CD4-positive, alpha-beta memory T cell (primary cell): ENCODE measurements at regions not wholly inside any gene's neighbourhood (a gene's known extent, or its start where the extent isn't known, plus 50 kb on each side); places are given as distances from the start of the nearest gene placed in this dataset.

Source experiments
- CTCF ChIA-PET: fragments of 350-600 bp; sonication (Branson Sonifier 250); formaldehyde crosslinking; loops from one replicate; lab custom pipeline; 2021; ENCODE audit warnings: inconsistent platforms; ENCODE audit not compliant: partially characterized antibody; lab: Charles Lee
- POLR2A ChIA-PET: fragments of 350-600 bp; sonication (Branson Sonifier 250); formaldehyde crosslinking; loops from one replicate; lab custom pipeline; 2021; ENCODE audit not compliant: partially characterized antibody; lab: Charles Lee
- DNase-seq, 5 donors: peaks; one replicate each; pipeline versions ENCODE4 v3.0.0 to v3.0.0-alpha.2; 2020 to 2022; ENCODE audit warnings: mixed read lengths in 1 of 5
- H3K27ac ChIP-seq: one replicate; pipeline ENCODE4 v1.7.0; 2013; ENCODE audit warnings: low read depth, low read length
- H3K27me3 ChIP-seq: 2 replicates; pipeline ENCODE4 v1.7.0; 2013; ENCODE audit warnings: mild to moderate bottlenecking, low read length, moderate library complexity; ENCODE audit not compliant: insufficient read depth
- H3K36me3 ChIP-seq: 2 replicates; pipeline ENCODE4 v1.7.0; 2013; ENCODE audit warnings: mild to moderate bottlenecking, low read length, moderate library complexity; ENCODE audit not compliant: insufficient read depth
- H3K4me1 ChIP-seq: 2 replicates; pipeline ENCODE4 v1.7.0; 2013; ENCODE audit warnings: mild to moderate bottlenecking, low read length, moderate library complexity; ENCODE audit not compliant: insufficient read depth
- H3K4me3 ChIP-seq, 2 donors: one replicate each; pipeline ENCODE4 v1.7.0; 2013; ENCODE audit warnings: low read length in 2 of 2, mild to moderate bottlenecking in 1 of 2
- H3K9me3 ChIP-seq, 2 donors: one replicate each; pipeline ENCODE4 v1.7.0; 2013; ENCODE audit warnings: low read length in 2 of 2, control low read depth in 1 of 2; ENCODE audit not compliant: control insufficient read depth in 1 of 2
- H3K27ac Mint-ChIP-seq, 7 donors: one replicate each; pipeline ENCODE4 v1.8.0; 2020 to 2021; ENCODE audit warnings: mixed read lengths in 7 of 7, mild to moderate bottlenecking in 6 of 7, inconsistent platforms in 3 of 7, moderate library complexity in 3 of 7
- H3K27me3 Mint-ChIP-seq, 2 donors: one replicate each; pipeline ENCODE4 v1.8.0; 2020 to 2021; ENCODE audit warnings: mixed read lengths in 2 of 2
- H3K36me3 Mint-ChIP-seq, 2 donors: one replicate each; pipeline ENCODE4 v1.8.0; 2020 to 2021; ENCODE audit warnings: mixed read lengths in 2 of 2, inconsistent platforms in 1 of 2, mild to moderate bottlenecking in 1 of 2
- H3K4me1 Mint-ChIP-seq, 4 donors: one replicate each; pipeline ENCODE4 v1.8.0; 2020 to 2021; ENCODE audit warnings: mixed read lengths in 4 of 4, mild to moderate bottlenecking in 1 of 4
- H3K4me3 Mint-ChIP-seq, 8 donors: one replicate each; pipeline ENCODE4 v1.8.0; 2020 to 2021; ENCODE audit warnings: mixed read lengths in 8 of 8, mild to moderate bottlenecking in 7 of 8, moderate library complexity in 6 of 8, inconsistent platforms in 3 of 8
- H3K9me3 Mint-ChIP-seq, 8 donors: one replicate each; pipeline ENCODE4 v1.8.0; 2020 to 2021; ENCODE audit warnings: mixed read lengths in 8 of 8, mild to moderate bottlenecking in 5 of 8, inconsistent platforms in 3 of 8, moderate library complexity in 1 of 8
- intact Hi-C: fragments of 100-400 bp; cut with micrococcal nuclease; formaldehyde crosslinking; loops from one replicate; pipeline ENCODE4 v1.15.1; 2023

DNA sequence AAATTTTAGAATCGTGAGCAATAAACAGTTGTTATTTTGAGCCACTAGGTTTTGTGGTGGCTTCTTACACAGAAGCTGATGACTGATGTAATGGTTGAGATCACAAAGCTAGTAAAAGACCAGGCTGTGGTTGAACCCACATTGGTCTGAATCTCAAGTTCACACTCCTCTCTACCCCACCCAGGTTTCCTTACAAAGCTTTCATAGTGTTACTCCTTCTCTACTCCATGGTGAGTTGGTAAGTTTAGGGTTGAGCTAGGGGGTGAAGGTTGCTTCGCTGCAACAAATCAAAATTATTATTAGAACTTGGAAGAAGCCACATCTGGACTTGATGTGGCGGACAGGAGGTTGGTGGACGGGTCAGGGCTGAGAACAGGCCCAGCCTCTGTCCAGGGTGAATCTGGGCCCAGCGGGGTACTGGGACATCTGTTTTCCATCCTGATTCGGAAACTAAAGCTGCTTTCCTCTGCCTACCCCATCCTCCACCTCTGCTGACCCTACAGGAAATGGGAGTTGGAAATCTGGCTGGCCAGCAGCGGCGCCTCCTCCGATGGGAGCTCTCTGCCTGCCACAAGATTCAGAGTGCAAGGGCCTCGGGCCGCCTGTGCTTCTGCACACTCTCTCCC, 86.3 kb downstream of the ZFP36L2 start:
- Histone ChIP-seq H3K9me3 (no peaks in the 10 kb centered on the region), H3K27me3 (no peaks in the 10 kb centered on the region), H3K27ac (peak overlapping the region; percentile 83), H3K36me3 (no peaks in the 10 kb centered on the region), H3K4me3 (no peak overlapping the region), H3K4me1 (peaks cover 75% of the 10 kb centered on the region)
- H3K9me3 Mint-ChIP-seq = peaks cover 0 to 3% (median 0%) of the 10 kb centered on the region in 8 donors
- peaks cover 48 to 80% (median 62%) of the 10 kb centered on the region in 4 donors for H3K4me1 Mint-ChIP-seq
- ChIA-PET POLR2A (interaction anchor here (2.6 to 65.0 kb wide), 4 partner anchors 8 to 68 kb away, joined by 9 to 6960 read pairs (median 631); partner anchors contain the start of gene ZFP36L2), CTCF (interaction anchor here (0.9 to 18.4 kb wide), 10 partner anchors 9 to 440 kb away, joined by 3 to 445 read pairs (median 8); partner anchors contain the start of gene ZFP36L2)
- peak overlapping the region in 7 of 8 donors; percentile 27 to 86 (median 67) for H3K4me3 Mint-ChIP-seq
- intact Hi-C loops = no loop called here
- no peaks in the 10 kb centered on the region for H3K27me3 Mint-ChIP-seq
- H3K27ac Mint-ChIP-seq = peak overlapping the region; percentile 91 to 98 (median 95)
- no peaks in the 10 kb centered on the region for H3K36me3 Mint-ChIP-seq
- DNase-seq = peak in 4 of 5 donors; percentile 48 to 65 (median 58)

DNA sequence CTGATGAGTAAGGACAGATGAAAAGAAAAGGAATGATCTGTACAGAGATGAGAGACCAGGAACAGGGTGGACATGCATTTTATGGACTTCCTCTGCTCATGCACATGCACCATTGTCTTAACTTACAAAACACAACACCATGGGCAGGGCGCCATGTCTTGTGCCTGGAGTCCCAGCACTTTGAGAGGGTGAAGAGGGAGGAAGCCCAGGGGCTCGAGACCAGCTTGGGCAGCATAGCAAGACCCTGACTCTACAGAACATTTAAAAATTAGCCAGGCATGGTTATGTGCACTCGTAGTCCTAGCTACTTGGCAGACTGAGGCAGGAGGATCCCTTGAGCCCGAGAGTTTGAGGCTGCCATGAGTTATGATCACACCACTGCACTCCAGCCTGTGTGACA, 86.9 kb downstream of the ZFP36L2 start:
- Histone ChIP-seq H3K36me3 (no peaks in the 10 kb centered on the region), H3K27ac (peak overlapping the region; percentile 83), H3K9me3 (no peaks in the 10 kb centered on the region), H3K4me3 (no peak overlapping the region), H3K4me1 (peaks cover 82% of the 10 kb centered on the region), H3K27me3 (no peaks in the 10 kb centered on the region)
- no peaks in the 10 kb centered on the region for H3K36me3 Mint-ChIP-seq
- peak overlapping the region; percentile 91 to 98 (median 95) for H3K27ac Mint-ChIP-seq
- H3K9me3 Mint-ChIP-seq = peaks cover 0 to 3% (median 0%) of the 10 kb centered on the region in 8 donors
- peak overlapping the region in 7 of 8 donors; percentile 27 to 86 (median 67) for H3K4me3 Mint-ChIP-seq
- no peak for DNase-seq
- peaks cover 49 to 84% (median 62%) of the 10 kb centered on the region in 4 donors for H3K4me1 Mint-ChIP-seq
- H3K27me3 Mint-ChIP-seq = no peaks in the 10 kb centered on the region
- intact Hi-C loops = no loop called here
- ChIA-PET POLR2A (interaction anchor here (2.6 to 65.0 kb wide), 4 partner anchors 7 to 69 kb away, joined by 9 to 6960 read pairs (median 631); partner anchors contain the start of gene ZFP36L2), CTCF (interaction anchor here (1.0 to 18.4 kb wide), 10 partner anchors 10 to 91 kb away, joined by 3 to 445 read pairs (median 8); partner anchors contain the start of gene ZFP36L2)

DNA sequence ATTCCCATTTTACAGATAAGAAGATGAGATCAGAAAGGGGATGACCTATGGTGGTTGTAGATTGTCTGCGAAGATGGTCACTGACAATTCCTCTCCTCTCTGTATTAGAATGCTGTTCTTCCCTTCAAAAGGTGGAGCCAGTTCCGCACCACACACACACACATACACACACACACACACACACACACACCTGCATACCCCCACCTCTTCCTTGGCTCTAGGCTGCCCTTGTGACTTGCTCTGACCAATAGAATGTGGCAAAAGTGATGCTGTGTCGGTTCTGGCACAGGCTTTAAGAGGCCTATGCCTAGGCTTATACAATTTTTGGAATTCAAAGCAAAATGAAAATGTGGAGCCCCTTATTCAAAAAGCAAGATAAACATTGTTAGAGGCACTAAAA, 88.0 kb downstream of the ZFP36L2 start:
- intact Hi-C loops = no loop called here
- H3K4me3 ChIP-seq = peak overlapping the region in 1 of 2 donors; percentile 24
- H3K27me3 ChIP-seq = no peaks in the 10 kb centered on the region
- Mint-ChIP-seq H3K27ac (peak overlapping the region; percentile 97 to 100 (median 100)), H3K27me3 (no peaks in the 10 kb centered on the region), H3K4me1 (peaks cover 57 to 87% (median 69%) of the 10 kb centered on the region in 4 donors), H3K4me3 (peak overlapping the region in 5 of 8 donors; percentile 21 to 68 (median 51)), H3K36me3 (no peaks in the 10 kb centered on the region), H3K9me3 (peaks cover 0 to 3% (median 0%) of the 10 kb centered on the region in 8 donors)
- no peak for DNase-seq
- H3K9me3 ChIP-seq = no peaks in the 10 kb centered on the region
- CTCF ChIA-PET = interaction anchor here (1.0 to 18.4 kb wide), 7 partner anchors 9 to 92 kb away, joined by 3 to 445 read pairs (median 10); partner anchors contain the start of gene ZFP36L2
- H3K27ac ChIP-seq = peak overlapping the region; percentile 83
- H3K4me1 ChIP-seq = peaks cover 90% of the 10 kb centered on the region
- POLR2A ChIA-PET = interaction anchor here (3.6 to 65.0 kb wide), 3 partner anchors 9 to 70 kb away, joined by 42 to 6960 read pairs (median 1220); partner anchors contain the start of gene ZFP36L2
- H3K36me3 ChIP-seq = no peaks in the 10 kb centered on the region

DNA sequence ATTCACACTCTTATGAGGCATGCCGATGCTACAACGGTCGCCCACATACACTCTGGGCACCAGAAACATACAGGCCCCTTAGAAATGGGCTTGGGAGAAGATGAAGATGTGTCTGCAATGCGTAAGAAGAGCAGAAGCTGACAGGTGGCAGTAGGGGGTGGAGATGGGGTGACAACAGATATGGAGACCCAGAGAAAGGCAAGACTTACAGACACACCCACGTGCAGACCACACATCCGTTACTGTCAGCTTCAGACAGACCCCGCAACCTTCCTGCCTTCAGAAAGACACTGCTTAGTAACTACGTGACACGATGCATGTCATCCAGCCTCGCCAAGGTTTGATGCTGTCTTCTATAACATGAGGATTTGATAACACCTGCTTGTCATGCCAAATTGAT, 89.5 kb downstream of the ZFP36L2 start:
- CTCF ChIA-PET = interaction anchor here (0.7 to 18.4 kb wide), 7 partner anchors 9 to 93 kb away, joined by 3 to 445 read pairs (median 8); partner anchors contain the start of gene ZFP36L2
- Mint-ChIP-seq H3K36me3 (no peaks in the 10 kb centered on the region), H3K27ac (peak overlapping the region; percentile 97 to 100 (median 100)), H3K4me3 (peak overlapping the region; percentile 45 to 87 (median 78)), H3K9me3 (peaks cover 0 to 3% (median 0%) of the 10 kb centered on the region in 8 donors), H3K4me1 (peaks cover 59 to 90% (median 73%) of the 10 kb centered on the region in 4 donors), H3K27me3 (no peaks in the 10 kb centered on the region)
- peak; percentile 86 to 96 (median 92) for DNase-seq
- peak overlapping the region; percentile 19 to 33 for H3K4me3 ChIP-seq
- H3K27me3 ChIP-seq = no peaks in the 10 kb centered on the region
- intact Hi-C loops = loop anchor here (1.0 kb wide), 3 partner anchors 10 to 58 kb away; no protein-coding TSS in a partner anchor
- peak overlapping the region; percentile 83 for H3K27ac ChIP-seq
- peaks cover 95% of the 10 kb centered on the region for H3K4me1 ChIP-seq
- H3K9me3 ChIP-seq = no peaks in the 10 kb centered on the region
- H3K36me3 ChIP-seq = no peaks in the 10 kb centered on the region
- POLR2A ChIA-PET = interaction anchor here (0.7 to 65.0 kb wide), 4 partner anchors 9 to 72 kb away, joined by 3 to 6960 read pairs (median 620); partner anchors contain the start of gene ZFP36L2

DNA sequence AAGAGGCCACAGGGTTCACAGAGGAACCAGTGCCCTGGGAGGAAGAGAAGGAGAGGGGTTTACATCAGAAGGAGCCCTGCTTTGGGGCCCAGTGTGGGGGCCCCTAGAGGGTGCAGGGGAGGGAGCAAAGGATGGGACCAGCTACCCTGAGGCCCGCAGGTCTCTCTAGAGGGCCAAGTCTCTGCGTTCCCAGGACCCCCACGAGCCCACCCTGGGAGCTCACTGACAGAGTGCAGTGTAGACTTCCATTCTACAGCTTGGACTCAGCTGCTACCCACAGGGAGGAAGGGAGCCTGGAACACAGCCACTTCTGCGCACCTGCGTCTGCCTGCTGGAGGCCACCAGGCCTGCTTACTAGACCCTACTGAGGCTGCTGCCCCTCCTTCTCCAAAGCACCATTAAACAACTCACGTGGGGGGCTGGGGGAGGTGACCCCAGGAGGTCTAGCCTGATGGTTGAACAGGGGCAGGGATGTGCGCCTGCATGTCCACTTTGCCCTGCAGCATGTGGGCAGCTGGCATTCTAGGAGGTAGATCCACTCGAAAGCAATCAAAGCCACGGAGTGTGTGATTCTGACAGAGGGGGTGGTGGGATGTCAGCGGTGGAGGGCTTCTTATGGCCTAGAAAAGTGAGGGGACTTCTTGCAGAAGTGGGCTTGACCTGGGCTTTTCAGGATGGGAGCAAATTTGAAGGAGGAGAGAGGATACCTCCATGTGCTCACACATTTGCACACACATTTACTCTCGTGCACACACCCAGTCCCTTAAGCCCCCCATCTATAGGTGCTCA, 90.2 kb downstream of the ZFP36L2 start:
- Histone ChIP-seq H3K4me3 (peak overlapping the region; percentile 19 to 33), H3K9me3 (no peaks in the 10 kb centered on the region), H3K4me1 (peaks cover 100% of the 10 kb centered on the region), H3K27me3 (no peaks in the 10 kb centered on the region), H3K36me3 (no peaks in the 10 kb centered on the region), H3K27ac (peak overlapping the region; percentile 83)
- H3K9me3 Mint-ChIP-seq = peaks cover 0 to 3% (median 0%) of the 10 kb centered on the region in 8 donors
- peak overlapping the region in 7 of 8 donors; percentile 51 to 87 (median 77) for H3K4me3 Mint-ChIP-seq
- ChIA-PET POLR2A (interaction anchor here (1.5 to 65.0 kb wide), 4 partner anchors 8 to 326 kb away, joined by 4 to 6960 read pairs (median 620); partner anchors contain the start of gene ZFP36L2), CTCF (interaction anchor here (0.7 to 18.4 kb wide), 9 partner anchors 9 to 94 kb away, joined by 3 to 445 read pairs (median 15); partner anchors contain the start of gene ZFP36L2)
- H3K36me3 Mint-ChIP-seq = no peaks in the 10 kb centered on the region
- H3K4me1 Mint-ChIP-seq = peaks cover 66 to 95% (median 79%) of the 10 kb centered on the region in 4 donors
- peak in 2 of 5 donors; percentile 22 to 45 for DNase-seq
- intact Hi-C loops = no loop called here
- peak overlapping the region; percentile 97 to 100 (median 100) for H3K27ac Mint-ChIP-seq
- H3K27me3 Mint-ChIP-seq = no peaks in the 10 kb centered on the region

DNA sequence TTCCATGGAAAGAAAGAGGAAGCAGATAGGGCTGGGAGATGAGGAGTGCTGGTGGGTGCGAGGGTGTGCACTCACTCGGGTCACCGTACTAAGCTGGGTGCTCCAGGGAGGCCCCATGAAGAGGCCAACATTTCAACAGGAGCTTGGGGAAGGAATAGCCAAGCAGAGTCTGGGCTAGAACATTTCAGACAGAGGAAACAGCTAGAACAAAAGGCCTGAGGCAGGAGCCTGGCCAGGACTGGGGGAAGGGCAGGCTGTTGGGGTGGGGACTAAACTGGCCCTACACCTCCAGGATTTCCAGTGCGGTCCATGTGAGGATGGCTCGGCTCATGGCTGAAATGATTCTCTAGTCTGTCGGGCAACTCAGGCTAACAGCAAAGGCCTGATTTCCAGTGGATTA, 90.8 kb downstream of the ZFP36L2 start:
- Mint-ChIP-seq H3K9me3 (peaks cover 0 to 3% (median 0%) of the 10 kb centered on the region in 8 donors), H3K36me3 (no peaks in the 10 kb centered on the region), H3K4me3 (peak overlapping the region in 7 of 8 donors; percentile 46 to 86 (median 67)), H3K4me1 (peaks cover 69 to 98% (median 84%) of the 10 kb centered on the region in 4 donors), H3K27ac (peak overlapping the region; percentile 97 to 100 (median 100)), H3K27me3 (no peaks in the 10 kb centered on the region)
- peak overlapping the region; percentile 83 for H3K27ac ChIP-seq
- intact Hi-C loops = no loop called here
- DNase-seq = no peak
- POLR2A ChIA-PET = interaction anchor here (1.4 to 65.0 kb wide), 4 partner anchors 30 to 325 kb away, joined by 3 to 6960 read pairs (median 612); partner anchors contain the start of gene ZFP36L2
- CTCF ChIA-PET = interaction anchor here (0.8 to 18.4 kb wide), 7 partner anchors 8 to 95 kb away, joined by 3 to 445 read pairs (median 28); partner anchors contain the start of gene ZFP36L2
- H3K4me3 ChIP-seq = peak overlapping the region in 1 of 2 donors; percentile 3
- no peaks in the 10 kb centered on the region for H3K27me3 ChIP-seq
- H3K9me3 ChIP-seq = no peaks in the 10 kb centered on the region
- peaks cover 100% of the 10 kb centered on the region for H3K4me1 ChIP-seq
- no peaks in the 10 kb centered on the region for H3K36me3 ChIP-seq
